Neuronal stem cell (in vitro differentiated cells): ENCODE measurements at regions not wholly inside any gene's neighbourhood (a gene's known extent, or its start where the extent isn't known, plus 50 kb on each side); places are given as distances from the start of the nearest gene placed in this dataset.

Experiments used
- DNase-seq: peaks from one replicate; pipeline ENCODE4 v3.0.0-alpha.2; 2013; ENCODE audit warnings: low spot score
- H2AFZ ChIP-seq: one replicate; pipeline ENCODE4 v1.6.1; 2013; ENCODE audit warnings: mild to moderate bottlenecking, low read length, inconsistent platforms
- H2AK5ac ChIP-seq: 2 replicates; pipeline ENCODE4 v1.6.1; 2013; ENCODE audit warnings: low read depth, mild to moderate bottlenecking, inconsistent platforms, low read length, moderate library complexity, mixed read lengths
- H2BK120ac ChIP-seq: 2 replicates; pipeline ENCODE4 v1.6.1; 2013; ENCODE audit warnings: low read depth, mild to moderate bottlenecking, inconsistent platforms, low read length, moderate library complexity, mixed read lengths
- H2BK12ac ChIP-seq: one replicate; pipeline ENCODE4 v1.6.1; 2013; ENCODE audit warnings: low read length, inconsistent platforms
- H2BK15ac ChIP-seq: 2 replicates; pipeline ENCODE4 v1.6.1; 2013; ENCODE audit warnings: mild to moderate bottlenecking, low read length, inconsistent platforms, mixed read lengths
- H2BK5ac ChIP-seq: one replicate; pipeline ENCODE4 v1.6.1; 2013; ENCODE audit warnings: inconsistent platforms, mild to moderate bottlenecking, low read length, moderate library complexity
- H3K14ac ChIP-seq: one replicate; pipeline ENCODE4 v1.6.1; 2013; ENCODE audit warnings: low read length, inconsistent platforms
- H3K18ac ChIP-seq: 2 replicates; pipeline ENCODE4 v1.6.1; 2013; ENCODE audit warnings: low read length, inconsistent platforms
- H3K23ac ChIP-seq: 2 replicates; pipeline ENCODE4 v1.6.1; 2013; ENCODE audit warnings: low read depth, mild to moderate bottlenecking, mixed read lengths, low read length, inconsistent platforms; ENCODE audit not compliant: poor library complexity
- H3K27ac ChIP-seq: replicated peaks from 3 replicates; pipeline ENCODE4 v1.5.1; 2013; ENCODE audit warnings: low read length, inconsistent platforms
- H3K27me3 ChIP-seq, 3 experiments: 2 replicates each; pipeline ENCODE4 v1.6.1; 2013; ENCODE audit warnings: low read length in 3 of 3, mild to moderate bottlenecking in 2 of 3, inconsistent platforms in 1 of 3, low read depth in 1 of 3, mixed read lengths in 1 of 3, moderate library complexity in 1 of 3; ENCODE audit not compliant: control insufficient read depth in 3 of 3, insufficient read depth in 3 of 3
- H3K36me3 ChIP-seq, 2 donors: replicated peaks in 1 of 2; 2 replicates each; pipeline ENCODE4 v1.6.1; 2013; ENCODE audit warnings: low read length in 2 of 2; ENCODE audit not compliant: control insufficient read depth in 2 of 2, insufficient read depth in 2 of 2
- H3K4ac ChIP-seq: 2 replicates; pipeline ENCODE4 v1.6.1; 2013; ENCODE audit warnings: inconsistent platforms, mild to moderate bottlenecking, low read length, moderate library complexity
- H3K4me1 ChIP-seq, 2 donors: 1 replicate in 1 of 2; 2 replicates in 1 of 2; pipeline ENCODE4 v1.6.1; 2013; ENCODE audit warnings: low read length in 2 of 2, low read depth in 1 of 2; ENCODE audit not compliant: control insufficient read depth in 2 of 2, insufficient read depth in 1 of 2
- H3K4me2 ChIP-seq: one replicate; pipeline ENCODE4 v1.6.1; 2013; ENCODE audit warnings: mild to moderate bottlenecking, low read length, inconsistent platforms; ENCODE audit not compliant: insufficient read depth, poor library complexity, severe bottlenecking
- H3K4me3 ChIP-seq, 2 donors: 2 replicates each; pipeline ENCODE4 v1.5.1; 2013; ENCODE audit warnings: low read length in 2 of 2, mild to moderate bottlenecking in 2 of 2, inconsistent platforms in 1 of 2, moderate library complexity in 1 of 2
- H3K79me1 ChIP-seq: one replicate; pipeline ENCODE4 v1.6.1; 2013; ENCODE audit warnings: low read depth, mild to moderate bottlenecking, inconsistent platforms, low read length, moderate library complexity
- H3K9ac ChIP-seq: one replicate; pipeline ENCODE4 v1.6.1; 2013; ENCODE audit warnings: mild to moderate bottlenecking, low read depth, low read length, inconsistent platforms; ENCODE audit not compliant: poor library complexity
- H3K9me3 ChIP-seq, 2 donors: replicated peaks in 1 of 2; 2 replicates each; pipeline versions ENCODE3 to v1.6.1; 2013; ENCODE audit warnings: low read length in 2 of 2, mild to moderate bottlenecking in 2 of 2, inconsistent platforms in 1 of 2, low read depth in 1 of 2, mixed read lengths in 1 of 2, moderate library complexity in 1 of 2; ENCODE audit not compliant: control insufficient read depth in 2 of 2, insufficient read depth in 1 of 2
- H4K8ac ChIP-seq: one replicate; pipeline ENCODE4 v1.6.1; 2013; ENCODE audit warnings: low read depth, mild to moderate bottlenecking, inconsistent platforms, low read length, moderate library complexity
- H4K91ac ChIP-seq: one replicate; pipeline ENCODE4 v1.6.1; 2013; ENCODE audit warnings: low read length, low read depth, mild to moderate bottlenecking, inconsistent platforms; ENCODE audit not compliant: poor library complexity
- WGBS, 2 donors: extraction: QIAGEN DNeasy Blood & Tissue Kit; methylation state at CpG; one replicate each; pipeline ENCODE4 v1.1.7; 2013; ENCODE audit warnings: missing lambda C conversion rate in 2 of 2, mixed read lengths in 1 of 2; ENCODE audit not compliant: insufficient read length in 2 of 2, insufficient replicate concordance in 1 of 2; ENCODE audit errors: extremely low coverage in 2 of 2; 5-methylcytosine and 5-hydroxymethylcytosine counted together

DNA sequence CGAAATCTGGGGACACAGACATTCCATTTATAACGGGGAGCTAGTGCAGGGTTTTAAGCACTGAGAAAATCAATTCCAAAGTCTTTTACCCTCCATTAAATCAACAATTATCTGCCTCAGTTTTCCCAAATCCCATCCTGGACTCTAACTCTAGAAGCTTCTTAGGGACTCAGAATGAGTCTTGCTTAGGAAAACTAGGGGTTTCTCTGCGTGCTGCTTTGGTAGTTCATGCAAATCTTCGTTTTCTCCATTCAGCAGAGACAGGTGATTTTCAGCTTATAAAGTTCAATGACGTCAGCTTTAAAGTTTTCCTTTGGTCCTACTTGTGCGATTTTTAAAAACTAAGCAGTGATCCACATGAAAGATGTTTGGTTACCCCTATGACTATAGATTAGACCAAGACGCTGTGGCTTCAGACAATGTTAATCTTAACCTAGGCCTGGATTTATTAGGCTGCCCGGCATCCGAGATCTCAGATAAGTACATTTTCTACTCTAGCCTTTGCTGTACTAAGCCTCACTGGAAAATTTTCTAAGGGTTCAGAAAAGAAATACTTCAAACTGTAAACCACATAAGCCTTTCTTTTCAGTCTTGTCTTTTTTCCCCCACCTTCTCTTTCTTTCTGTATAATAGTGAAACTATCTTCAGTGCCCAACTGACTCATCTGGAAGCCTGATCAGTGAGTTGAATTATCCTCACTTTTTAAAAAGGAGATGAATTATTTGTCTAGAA lies 121.4 kb upstream of the GATB start:
- Histone ChIP-seq H2AK5ac (no peak overlapping the region), H3K4me3 (no peak overlapping the region), H3K4me1 (peaks cover 0 to 8% of the 10 kb centered on the region in 2 donors), H2BK15ac (no peak overlapping the region), H2AFZ (no peak overlapping the region), H2BK5ac (no peak overlapping the region), H3K23ac (no peak overlapping the region), H3K9ac (no peak overlapping the region), H3K36me3 (no peaks in the 10 kb centered on the region), H4K91ac (no peak overlapping the region), H2BK12ac (no peak overlapping the region), H3K4ac (no peak overlapping the region), H3K4me2 (no peak overlapping the region), H3K18ac (no peak overlapping the region), H3K9me3 (peaks cover 0 to 2% of the 10 kb centered on the region in 2 donors), H2BK120ac (no peak overlapping the region), H3K79me1 (no peaks in the 10 kb centered on the region), H4K8ac (no peak overlapping the region), H3K27ac (no peak overlapping the region), H3K27me3 (peaks cover 0 to 3% (median 0%) of the 10 kb centered on the region in 3 experiments), H3K14ac (no peak overlapping the region)
- WGBS, 2 donors: no CpG with 5 or more reads among the region's 9 CpGs
- no peak for DNase-seq

DNA sequence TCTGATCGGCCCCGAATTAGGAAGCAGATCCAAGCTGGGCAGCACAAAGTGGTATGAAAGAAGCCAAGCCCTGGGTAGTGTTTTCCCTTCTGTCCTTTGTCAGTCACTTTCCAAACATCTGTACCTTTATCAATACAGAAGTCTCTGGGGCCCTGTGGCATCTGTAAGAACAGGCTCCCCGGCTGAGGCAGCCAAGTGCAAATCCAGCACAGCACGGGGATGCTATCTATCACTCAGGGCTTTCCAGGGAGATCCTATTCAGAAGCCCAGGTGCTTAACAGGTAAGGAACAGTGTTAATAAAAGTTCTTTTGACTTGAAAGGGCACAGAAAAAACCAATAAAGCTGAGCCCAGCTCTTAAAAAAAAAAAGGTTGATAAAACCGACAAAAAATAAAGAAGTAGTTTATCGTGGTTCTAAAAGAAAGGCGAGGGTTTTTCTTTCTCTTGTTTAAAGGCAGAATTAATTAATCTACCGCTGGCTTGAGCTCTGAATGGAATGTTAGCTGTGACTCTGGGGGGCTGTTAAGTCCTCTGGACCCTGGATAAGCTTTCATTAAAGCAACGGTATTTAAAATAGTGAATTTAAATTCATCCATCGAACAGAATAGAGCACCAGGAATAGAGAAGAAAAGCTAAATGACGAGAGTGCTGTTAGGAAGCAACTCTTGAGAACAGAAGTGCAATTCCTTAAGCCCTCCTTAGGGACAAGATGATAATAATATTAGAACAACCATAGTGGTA lies 119.1 kb upstream of the GATB start:
- no peak overlapping the region for H3K18ac ChIP-seq
- H4K8ac ChIP-seq: no peak overlapping the region
- peaks cover 0 to 11% of the 10 kb centered on the region in 2 donors for H3K4me1 ChIP-seq
- no peaks in the 10 kb centered on the region for H3K36me3 ChIP-seq
- H3K27ac ChIP-seq: no peak overlapping the region
- H2BK12ac ChIP-seq: no peak overlapping the region
- no peak overlapping the region for H2BK120ac ChIP-seq
- H3K4me2 ChIP-seq: no peak overlapping the region
- peaks cover 0 to 3% (median 0%) of the 10 kb centered on the region in 3 experiments for H3K27me3 ChIP-seq
- no peak overlapping the region for H2BK15ac ChIP-seq
- H3K9me3 ChIP-seq: peaks cover 0 to 2% of the 10 kb centered on the region in 2 donors
- H2AK5ac ChIP-seq: no peak overlapping the region
- H3K14ac ChIP-seq: no peak overlapping the region
- no peak for DNase-seq
- no peak overlapping the region for H3K9ac ChIP-seq
- WGBS, 2 donors: no CpG with 5 or more reads among the region's 11 CpGs
- H3K4me3 ChIP-seq: no peak overlapping the region
- H2AFZ ChIP-seq: no peak overlapping the region
- H3K79me1 ChIP-seq: no peaks in the 10 kb centered on the region
- no peak overlapping the region for H2BK5ac ChIP-seq
- no peak overlapping the region for H3K4ac ChIP-seq
- H4K91ac ChIP-seq: no peak overlapping the region
- H3K23ac ChIP-seq: no peak overlapping the region

DNA sequence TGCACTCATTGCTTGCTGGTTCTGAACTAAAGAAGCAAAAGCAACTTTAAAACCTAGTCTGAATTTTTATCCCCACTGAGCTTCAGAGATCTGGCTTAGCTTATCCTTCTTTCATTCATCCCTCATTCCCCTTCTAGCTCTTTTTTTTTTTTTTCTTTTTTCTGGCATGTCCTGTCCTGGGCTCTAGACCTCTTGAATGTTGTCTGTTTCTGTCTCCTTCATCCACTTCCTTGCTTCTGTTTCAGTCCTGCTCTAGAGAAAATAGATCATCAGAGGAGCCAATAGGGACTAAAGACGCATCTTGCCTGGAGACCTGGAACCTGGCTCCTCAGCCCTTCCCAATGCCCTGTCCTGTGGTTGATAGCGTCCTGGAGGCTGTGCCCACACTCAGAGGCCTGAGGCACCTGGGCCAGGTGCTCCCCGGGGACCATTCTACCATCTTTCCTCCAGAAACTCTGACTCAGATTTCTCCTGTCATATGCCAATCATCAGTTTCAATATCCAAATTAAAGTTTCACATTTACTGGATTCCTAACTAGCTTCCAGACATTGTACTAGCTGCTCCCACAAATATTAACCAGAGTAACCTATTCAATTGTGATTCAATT lies 115.7 kb upstream of the GATB start:
- DNase-seq: no peak
- Histone ChIP-seq H3K9me3 (peaks cover 0 to 2% of the 10 kb centered on the region in 2 donors), H2AK5ac (no peak overlapping the region), H2BK12ac (no peak overlapping the region), H3K27me3 (peaks cover 0 to 3% (median 0%) of the 10 kb centered on the region in 3 experiments), H3K14ac (no peak overlapping the region), H3K4me3 (no peak overlapping the region), H4K8ac (no peak overlapping the region), H3K23ac (no peak overlapping the region), H3K27ac (no peak overlapping the region), H3K36me3 (no peaks in the 10 kb centered on the region), H3K18ac (no peak overlapping the region), H3K9ac (no peak overlapping the region), H2AFZ (no peak overlapping the region), H4K91ac (no peak overlapping the region), H3K4me2 (no peak overlapping the region), H3K79me1 (no peaks in the 10 kb centered on the region), H3K4me1 (peaks cover 0 to 15% of the 10 kb centered on the region in 2 donors), H2BK15ac (no peak overlapping the region), H3K4ac (no peak overlapping the region), H2BK120ac (no peak overlapping the region), H2BK5ac (no peak overlapping the region)
- WGBS, 2 donors: no CpG with 5 or more reads among the region's 3 CpGs

DNA sequence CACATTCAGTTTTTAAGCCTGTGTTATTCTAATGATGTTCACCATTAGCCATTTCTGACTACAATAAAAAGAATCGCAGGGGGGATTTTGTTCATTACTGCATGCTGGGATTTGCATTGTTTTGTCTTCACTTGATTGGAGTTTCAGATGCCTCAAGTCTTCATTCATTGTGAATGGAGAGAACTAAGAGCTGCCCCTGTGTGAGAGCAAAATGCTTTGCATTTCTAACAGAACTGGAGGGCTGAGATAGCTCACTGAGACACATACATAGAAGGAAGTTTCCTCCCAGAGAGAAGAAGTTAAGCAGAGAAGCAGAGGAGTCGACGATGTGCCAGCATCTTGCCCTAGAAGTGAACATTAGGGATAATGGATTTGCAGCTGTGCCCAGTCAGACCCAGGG lies 113.5 kb upstream of the GATB start:
- Histone ChIP-seq H2AK5ac (no peak overlapping the region), H4K91ac (no peak overlapping the region), H2BK5ac (no peak overlapping the region), H3K36me3 (no peaks in the 10 kb centered on the region), H3K27me3 (peaks cover 0 to under 1% (median 0%) of the 10 kb centered on the region in 3 experiments), H3K27ac (peak overlapping the region; percentile 59), H3K4me3 (no peak overlapping the region), H2BK120ac (no peak overlapping the region), H3K79me1 (no peaks in the 10 kb centered on the region), H3K4me1 (peaks cover 0 to 11% of the 10 kb centered on the region in 2 donors), H3K18ac (no peak overlapping the region), H3K4ac (no peak overlapping the region), H4K8ac (no peak overlapping the region), H2AFZ (no peak overlapping the region), H3K4me2 (no peak overlapping the region), H2BK15ac (no peak overlapping the region), H3K9me3 (no peaks in the 10 kb centered on the region), H3K14ac (no peak overlapping the region), H3K9ac (no peak overlapping the region), H2BK12ac (no peak overlapping the region), H3K23ac (no peak overlapping the region)
- DNase-seq: peak; percentile 54
- no CpG with 5 or more reads among the region's 3 CpGs for whole genome bisulfite sequencing, 2 donors
